Astrocyte (in vitro differentiated cells and primary cell): ENCODE measurements at regions not wholly inside any gene's neighbourhood (a gene's known extent, or its start where the extent isn't known, plus 50 kb on each side); places are given as distances from the start of the nearest gene placed in this dataset.
"Not testable (repeated sequence)": the region's sequence is repeated elsewhere in the genome, so short reads cannot be mapped to it uniquely, and the experiment has no call there.

Experiments used
- DNase-seq: peaks from one replicate; pipeline ENCODE4 v3.0.0-alpha.2; 2010; ENCODE audit warnings: low read depth
- FAIRE-seq: peaks from 2 replicates; lab custom pipeline; 2011; peaks lifted over from hg19 to GRCh38; lab: Jason Lieb, UNC
- H2AFZ ChIP-seq: 2 replicates; pipeline ENCODE4 v1.6.0; 2012; ENCODE audit warnings: low read depth, low read length, inconsistent platforms
- H3K27ac ChIP-seq: 2 replicates; pipeline ENCODE4 v1.5.1; 2011; ENCODE audit warnings: low read depth, low read length, inconsistent platforms
- H3K27me3 ChIP-seq: 2 replicates; pipeline ENCODE4 v1.6.0; 2011; ENCODE audit warnings: low read length, inconsistent platforms; ENCODE audit not compliant: insufficient read depth
- H3K36me3 ChIP-seq: 2 replicates; pipeline ENCODE4 v1.5.1; 2011; ENCODE audit warnings: low read length, inconsistent platforms; ENCODE audit not compliant: insufficient read depth
- H3K4me1 ChIP-seq: 2 replicates; pipeline ENCODE4 v1.5.1; 2011; ENCODE audit warnings: low read length, inconsistent platforms; ENCODE audit not compliant: insufficient read depth
- H3K4me2 ChIP-seq: 2 replicates; pipeline ENCODE4 v1.6.0; 2012; ENCODE audit warnings: low read length, inconsistent platforms
- H3K4me3 ChIP-seq: 2 replicates; pipeline ENCODE4 v1.5.1; 2011; ENCODE audit warnings: low read depth, mild to moderate bottlenecking, low read length, inconsistent platforms; ENCODE audit not compliant: insufficient read depth
- H3K79me2 ChIP-seq: 2 replicates; pipeline ENCODE4 v1.6.0; 2012; ENCODE audit warnings: mild to moderate bottlenecking, low read length, inconsistent platforms; ENCODE audit not compliant: insufficient read depth
- H3K9ac ChIP-seq: 2 replicates; pipeline ENCODE4 v1.6.0; 2012; ENCODE audit warnings: mild to moderate bottlenecking, low read length, inconsistent platforms
- H3K9me3 ChIP-seq: 2 replicates; pipeline ENCODE4 v1.5.1; 2012; ENCODE audit warnings: low read depth, mild to moderate bottlenecking, low read length, inconsistent platforms; ENCODE audit not compliant: insufficient read depth
- H4K20me1 ChIP-seq: 2 replicates; pipeline ENCODE4 v1.6.0; 2012; ENCODE audit warnings: low read length, inconsistent platforms; ENCODE audit not compliant: insufficient read depth
- H3K27ac Mint-ChIP-seq: one replicate; pipeline ENCODE4 v1.8.0; 2021; ENCODE audit warnings: mild to moderate bottlenecking, mixed read lengths; ENCODE audit not compliant: unreplicated experiment
- H3K27me3 Mint-ChIP-seq: one replicate; pipeline ENCODE4 v1.8.0; 2021; ENCODE audit warnings: low read depth, mixed read lengths; ENCODE audit not compliant: unreplicated experiment
- H3K36me3 Mint-ChIP-seq: one replicate; pipeline ENCODE4 v1.8.0; 2021; ENCODE audit warnings: low read depth, mixed read lengths; ENCODE audit not compliant: unreplicated experiment
- H3K4me1 Mint-ChIP-seq: one replicate; pipeline ENCODE4 v1.8.0; 2021; ENCODE audit warnings: low read depth, mixed read lengths; ENCODE audit not compliant: unreplicated experiment
- H3K4me3 Mint-ChIP-seq: one replicate; pipeline ENCODE4 v1.8.0; 2021; ENCODE audit warnings: mild to moderate bottlenecking, moderate library complexity, mixed read lengths; ENCODE audit not compliant: unreplicated experiment
- H3K9me3 Mint-ChIP-seq: one replicate; pipeline ENCODE4 v1.8.0; 2021; ENCODE audit warnings: mild to moderate bottlenecking, mixed read lengths; ENCODE audit not compliant: unreplicated experiment
- EZH2 ChIP-seq: IDR thresholded peaks from 2 replicates; pipeline ENCODE4 v1.6.1; 2012; ENCODE audit warnings: mild to moderate bottlenecking, low read length, inconsistent platforms; ENCODE audit not compliant: insufficient read depth
- TF ChIP-seq, protein P1 (sequence below): IDR thresholded peaks from 2 replicates; pipeline ENCODE4 v1.5.1; 2011; ENCODE audit warnings: low read depth, mild to moderate bottlenecking, inconsistent platforms, low read length, moderate library complexity; ENCODE audit not compliant: insufficient read depth

- TF ChIP-seq, protein P1, sequence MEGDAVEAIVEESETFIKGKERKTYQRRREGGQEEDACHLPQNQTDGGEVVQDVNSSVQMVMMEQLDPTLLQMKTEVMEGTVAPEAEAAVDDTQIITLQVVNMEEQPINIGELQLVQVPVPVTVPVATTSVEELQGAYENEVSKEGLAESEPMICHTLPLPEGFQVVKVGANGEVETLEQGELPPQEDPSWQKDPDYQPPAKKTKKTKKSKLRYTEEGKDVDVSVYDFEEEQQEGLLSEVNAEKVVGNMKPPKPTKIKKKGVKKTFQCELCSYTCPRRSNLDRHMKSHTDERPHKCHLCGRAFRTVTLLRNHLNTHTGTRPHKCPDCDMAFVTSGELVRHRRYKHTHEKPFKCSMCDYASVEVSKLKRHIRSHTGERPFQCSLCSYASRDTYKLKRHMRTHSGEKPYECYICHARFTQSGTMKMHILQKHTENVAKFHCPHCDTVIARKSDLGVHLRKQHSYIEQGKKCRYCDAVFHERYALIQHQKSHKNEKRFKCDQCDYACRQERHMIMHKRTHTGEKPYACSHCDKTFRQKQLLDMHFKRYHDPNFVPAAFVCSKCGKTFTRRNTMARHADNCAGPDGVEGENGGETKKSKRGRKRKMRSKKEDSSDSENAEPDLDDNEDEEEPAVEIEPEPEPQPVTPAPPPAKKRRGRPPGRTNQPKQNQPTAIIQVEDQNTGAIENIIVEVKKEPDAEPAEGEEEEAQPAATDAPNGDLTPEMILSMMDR, result no peak
- no peak for TF ChIP-seq EZH2
- peaks cover 5% of the 10 kb centered on the region for H3K27me3 ChIP-seq
- no peaks in the 10 kb centered on the region for H3K79me2 ChIP-seq
- no peaks in the 10 kb centered on the region for H3K36me3 Mint-ChIP-seq
- no peaks in the 10 kb centered on the region for H4K20me1 ChIP-seq
- no peak overlapping the region for H3K4me3 ChIP-seq
- H2AFZ ChIP-seq, result no peak overlapping the region
- no peak overlapping the region for H3K9ac ChIP-seq
- H3K4me1 ChIP-seq, result no peaks in the 10 kb centered on the region
- no peak overlapping the region for H3K27ac Mint-ChIP-seq
- H3K9me3 Mint-ChIP-seq, result peaks cover 5% of the 10 kb centered on the region
- peaks cover 22% of the 10 kb centered on the region for H3K27me3 Mint-ChIP-seq
- H3K4me3 Mint-ChIP-seq, result no peak overlapping the region
- H3K36me3 ChIP-seq, result no peaks in the 10 kb centered on the region
- no peaks in the 10 kb centered on the region for H3K9me3 ChIP-seq
- no peak for FAIRE-seq
- no peak overlapping the region for H3K27ac ChIP-seq
- DNase-seq, result no peak
- no peak overlapping the region for H3K4me2 ChIP-seq
- H3K4me1 Mint-ChIP-seq, result no peaks in the 10 kb centered on the region
Measured at GRCh38 chr20:48360342-48360975, 467.3 kb downstream of the PREX1 start.

GRCh38 chr20:48359692-48360341 lies 468.0 kb downstream of the PREX1 start:
- H3K27me3 Mint-ChIP-seq, result peaks cover 24% of the 10 kb centered on the region
- peaks cover 5% of the 10 kb centered on the region for H3K27me3 ChIP-seq
- H3K4me2 ChIP-seq, result no peak overlapping the region
- no peak overlapping the region for H3K4me3 Mint-ChIP-seq
- H3K27ac Mint-ChIP-seq, result no peak overlapping the region
- TF ChIP-seq EZH2, result no peak
- TF ChIP-seq, protein P1, result no peak
- H2AFZ ChIP-seq, result no peak overlapping the region
- no peak for FAIRE-seq
- no peak overlapping the region for H3K9ac ChIP-seq
- no peak overlapping the region for H3K27ac ChIP-seq
- no peaks in the 10 kb centered on the region for H3K36me3 ChIP-seq
- no peaks in the 10 kb centered on the region for H3K79me2 ChIP-seq
- DNase-seq, result no peak
- H3K36me3 Mint-ChIP-seq, result no peaks in the 10 kb centered on the region
- H3K4me1 ChIP-seq, result no peaks in the 10 kb centered on the region
- H3K9me3 Mint-ChIP-seq, result peaks cover 3% of the 10 kb centered on the region
- no peaks in the 10 kb centered on the region for H3K4me1 Mint-ChIP-seq
- H4K20me1 ChIP-seq, result no peaks in the 10 kb centered on the region
- H3K9me3 ChIP-seq, result no peaks in the 10 kb centered on the region
- H3K4me3 ChIP-seq, result no peak overlapping the region

- H3K4me1 Mint-ChIP-seq, FAIRE-seq, H3K27ac Mint-ChIP-seq: not testable (repeated sequence)
Measured at GRCh38 chr20:48359055-48359390, 468.8 kb downstream of the PREX1 start.

More at GRCh38 chr20:48359055-48359390, 468.8 kb downstream of the PREX1 start:
- H2AFZ ChIP-seq, H3K4me2 ChIP-seq, H3K9me3 ChIP-seq, H4K20me1 ChIP-seq, H3K36me3 Mint-ChIP-seq, H3K36me3 ChIP-seq, H3K27me3 ChIP-seq, H3K9ac ChIP-seq, H3K9me3 Mint-ChIP-seq, H3K4me3 ChIP-seq, DNase-seq, H3K4me1 ChIP-seq, H3K4me3 Mint-ChIP-seq, H3K79me2 ChIP-seq, H3K27ac ChIP-seq: not testable (repeated sequence)
- H3K27me3 Mint-ChIP-seq, result peaks cover 23% of the 10 kb centered on the region
